Ovary (tissue), 3 donors: ENCODE measurements at regions not wholly inside any gene's neighbourhood (a gene's known extent, or its start where the extent isn't known, plus 50 kb on each side); places are given as distances from the start of the nearest gene placed in this dataset.

Experiments
- CTCF ChIP-seq, 3 donors: fragments of 450-650 bp in 2 of 3; fragments of 200-600 bp in 1 of 3; IDR thresholded peaks; one replicate each; pipeline versions ENCODE4 v1.5.1 to v1.8.0; 2016 to 2022; ENCODE audit warnings: antibody characterized with exemption in 3 of 3, mild to moderate bottlenecking in 1 of 3
- EP300 ChIP-seq: sonication (generic); formaldehyde crosslinking; IDR thresholded peaks from one replicate; pipeline ENCODE4 v1.6.1; 2017; ENCODE audit warnings: antibody characterized with exemption
- POLR2A ChIP-seq: fragments of 450-650 bp; IDR thresholded peaks from one replicate; pipeline ENCODE4 v1.6.1; 2017; ENCODE audit warnings: antibody characterized with exemption, mild to moderate bottlenecking, moderate library complexity
- donor health status: DM: no; HTN: no; CAD: no.

DNA sequence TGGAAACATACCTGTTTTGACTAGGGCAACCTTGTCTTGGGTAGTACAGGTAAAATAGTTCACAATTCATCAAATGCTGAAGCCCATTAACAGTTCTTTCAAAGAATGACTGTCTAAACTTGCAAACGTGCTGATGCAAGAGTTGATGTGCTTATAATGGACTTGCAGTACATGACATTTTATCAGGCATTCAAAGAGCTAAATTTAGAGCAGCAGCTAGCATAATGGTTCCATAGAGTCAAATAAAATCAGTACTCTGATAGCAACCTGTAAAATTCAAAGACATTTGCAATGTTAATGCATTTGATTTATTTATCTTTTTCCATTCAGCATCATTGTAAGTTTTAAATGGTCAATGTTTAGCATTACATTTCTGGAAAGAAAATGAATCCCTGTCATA is 979.7 kb upstream of the SLC10A2 start:
- TF ChIP-seq POLR2A (no peak), CTCF (IDR thresholded peaks at IDR 0.05) (no peak), EP300 (no peak)
